Stomach (tissue), 8 donors: ENCODE measurements at regions not wholly inside any gene's neighbourhood (a gene's known extent, or its start where the extent isn't known, plus 50 kb on each side); places are given as distances from the start of the nearest gene placed in this dataset.

Experiments
- DNase-seq, 2 donors: peaks; one replicate each; pipeline versions ENCODE4 v3.0.0 to v3.0.0-alpha.2; 2013 to 2019
- H3K27ac ChIP-seq, 5 donors: fragments of 200-600 bp in 4 of 5; sonication (generic) in 4 of 5; one replicate each; pipeline ENCODE4 v1.5.1; 2013 to 2019; ENCODE audit warnings: mild to moderate bottlenecking in 1 of 5, moderate library complexity in 1 of 5
- H3K27me3 ChIP-seq, 3 donors: fragments of 200-600 bp; sonication (generic); one replicate each; pipeline ENCODE4 v1.5.1; 2017 to 2019; ENCODE audit warnings: mixed run types in 1 of 3
- H3K36me3 ChIP-seq, 4 donors: fragments of 200-600 bp; sonication (generic); 1 replicate in 3 of 4; 2 replicates in 1 of 4; pipeline ENCODE4 v1.5.1; 2016 to 2019
- H3K4me1 ChIP-seq, 4 donors: fragments of 200-600 bp; sonication (generic); one replicate each; pipeline ENCODE4 v1.5.1; 2016 to 2019
- H3K4me3 ChIP-seq, 4 donors: fragments of 200-600 bp; sonication (generic) in 3 of 4; one replicate each; pipeline ENCODE4 v1.5.1; 2016 to 2019; ENCODE audit warnings: mild to moderate bottlenecking in 1 of 4
- H3K9me3 ChIP-seq, 4 donors: fragments of 200-600 bp; sonication (generic); one replicate each; pipeline ENCODE4 v1.5.1; 2016 to 2019
- EP300 ChIP-seq: sonication (generic); formaldehyde crosslinking; IDR thresholded peaks from one replicate; pipeline ENCODE4 v1.6.1; 2017; ENCODE audit warnings: antibody characterized with exemption
- POLR2A ChIP-seq, 4 donors: fragments of 450-650 bp; IDR thresholded peaks; one replicate each; pipeline ENCODE4 v1.6.1; 2016; ENCODE audit warnings: antibody characterized with exemption in 4 of 4, control low read depth in 2 of 4, mild to moderate bottlenecking in 1 of 4, moderate library complexity in 1 of 4
- POLR2AphosphoS5 ChIP-seq, 3 donors: sonication (generic); formaldehyde crosslinking; IDR thresholded peaks; one replicate each; pipeline ENCODE4 v1.6.1; 2016; ENCODE audit warnings: antibody characterized with exemption in 3 of 3
- WGBS, 5 donors: extraction: QIAGEN DNeasy Blood & Tissue Kit in 3 of 5; methylation state at CpG; one replicate each; pipeline versions ENCODE4 v1.1.5 to v1.1.7; 2013 to 2018; 5-methylcytosine and 5-hydroxymethylcytosine counted together
- intact Hi-C: fragments of 100-400 bp; cut with DNase I; formaldehyde crosslinking; loops from one replicate; pipeline ENCODE4 v1.15.1; 2023; ENCODE audit warnings: low total_unique reads
- TF ChIP-seq, protein P1 (sequence below), 7 experiments: fragments of 450-650 bp in 4 of 7; fragments of 200-600 bp in 3 of 7; sonication (generic) in 3 of 7; IDR thresholded peaks; one replicate each; pipeline ENCODE4 v1.5.1; 2016 to 2019; ENCODE audit warnings: antibody characterized with exemption in 7 of 7, control low read depth in 2 of 7, mild to moderate bottlenecking in 1 of 7
- donor health status: healthy with polysubstance abuse.
- donor health status: Bipolar disorder and iron deficiency.
- donor health status: healthy.

DNA sequence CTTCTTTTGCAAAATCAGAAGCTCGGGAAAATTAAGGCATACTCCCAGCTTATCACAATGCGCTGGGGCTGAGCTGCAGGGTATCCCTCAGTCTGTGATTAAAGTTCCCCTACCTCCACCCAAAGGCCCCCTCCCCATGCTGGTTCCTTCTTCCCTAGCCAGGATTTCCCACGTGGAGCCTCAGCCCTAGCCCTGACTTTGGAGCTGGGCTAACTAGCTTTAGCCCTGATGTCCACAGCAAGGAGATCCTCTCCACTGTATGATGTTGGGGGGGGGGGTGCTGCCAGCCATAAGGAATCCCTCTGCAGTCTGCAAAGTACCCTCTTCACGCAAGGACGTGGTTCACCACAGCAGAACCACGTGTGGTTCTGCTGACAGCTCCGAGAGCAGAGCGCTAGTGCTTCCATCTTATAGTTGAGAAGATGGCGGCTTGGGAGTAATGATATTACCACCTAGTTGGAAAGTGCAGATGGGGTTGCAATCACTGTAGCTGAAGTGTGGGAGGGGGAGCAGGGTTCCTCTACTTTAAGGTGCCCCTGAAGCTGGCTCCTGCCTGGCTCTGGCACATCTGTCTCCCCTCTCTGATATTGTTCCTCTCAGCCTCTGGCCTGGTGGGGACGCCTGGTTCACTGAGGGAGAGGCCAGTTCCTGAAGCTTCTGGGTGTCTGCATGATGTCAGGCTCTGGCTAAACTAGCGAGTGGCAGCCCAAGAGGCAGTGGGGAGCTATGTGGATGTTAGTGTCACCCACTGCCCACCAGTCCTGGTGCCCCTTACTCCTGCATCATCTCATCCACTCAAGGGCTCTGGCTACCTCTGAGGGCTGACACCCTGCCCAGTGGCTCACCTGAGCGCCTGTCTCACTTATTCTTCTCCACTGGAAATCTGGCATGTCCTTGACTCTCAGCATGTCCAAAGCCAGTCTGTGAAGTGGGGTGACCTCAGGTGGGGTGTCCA lies 270.7 kb downstream of the RPS24 start:
- Histone ChIP-seq H3K4me1 (peaks cover 12 to 31% (median 23%) of the 10 kb centered on the region in 4 donors), H3K4me3 (no peak overlapping the region), H3K27me3 (no peaks in the 10 kb centered on the region), H3K9me3 (no peaks in the 10 kb centered on the region), H3K36me3 (no peaks in the 10 kb centered on the region), H3K27ac (peak overlapping the region in 1 of 5 donors; percentile 94)
- intact Hi-C loops: no loop called here
- 76 to 88% (median 84%) methylated on average over 12 of the region's 12 CpGs for WGBS, 5 donors
- no peak for DNase-seq
- TF ChIP-seq POLR2AphosphoS5 (IDR thresholded peaks at IDR 0.05): no peak
- no peak for TF ChIP-seq POLR2A (IDR thresholded peaks at IDR 0.05)
- TF ChIP-seq, protein P1, sequence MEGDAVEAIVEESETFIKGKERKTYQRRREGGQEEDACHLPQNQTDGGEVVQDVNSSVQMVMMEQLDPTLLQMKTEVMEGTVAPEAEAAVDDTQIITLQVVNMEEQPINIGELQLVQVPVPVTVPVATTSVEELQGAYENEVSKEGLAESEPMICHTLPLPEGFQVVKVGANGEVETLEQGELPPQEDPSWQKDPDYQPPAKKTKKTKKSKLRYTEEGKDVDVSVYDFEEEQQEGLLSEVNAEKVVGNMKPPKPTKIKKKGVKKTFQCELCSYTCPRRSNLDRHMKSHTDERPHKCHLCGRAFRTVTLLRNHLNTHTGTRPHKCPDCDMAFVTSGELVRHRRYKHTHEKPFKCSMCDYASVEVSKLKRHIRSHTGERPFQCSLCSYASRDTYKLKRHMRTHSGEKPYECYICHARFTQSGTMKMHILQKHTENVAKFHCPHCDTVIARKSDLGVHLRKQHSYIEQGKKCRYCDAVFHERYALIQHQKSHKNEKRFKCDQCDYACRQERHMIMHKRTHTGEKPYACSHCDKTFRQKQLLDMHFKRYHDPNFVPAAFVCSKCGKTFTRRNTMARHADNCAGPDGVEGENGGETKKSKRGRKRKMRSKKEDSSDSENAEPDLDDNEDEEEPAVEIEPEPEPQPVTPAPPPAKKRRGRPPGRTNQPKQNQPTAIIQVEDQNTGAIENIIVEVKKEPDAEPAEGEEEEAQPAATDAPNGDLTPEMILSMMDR (IDR thresholded peaks at IDR 0.05): no peak
- no peak for TF ChIP-seq EP300

DNA sequence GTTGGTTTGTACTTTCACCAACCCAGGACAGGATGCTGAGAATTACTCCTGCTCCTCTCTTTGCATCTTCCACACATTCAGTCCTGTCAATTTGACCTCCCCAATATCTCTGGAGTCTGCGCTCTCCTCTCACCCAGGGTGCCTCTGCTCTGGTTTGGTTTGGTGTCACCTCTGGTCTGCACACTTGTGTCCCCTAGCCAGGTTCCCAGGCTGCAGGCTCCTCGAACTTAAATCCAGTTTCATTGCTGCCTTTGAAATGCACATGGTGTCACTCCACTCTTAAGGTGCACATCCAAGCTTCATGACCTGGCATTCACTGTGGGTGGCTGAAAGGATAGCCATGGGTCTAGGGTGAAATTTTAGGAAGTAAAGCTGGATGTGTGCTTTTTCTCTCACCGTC lies 271.6 kb downstream of the RPS24 start:
- Histone ChIP-seq H3K27me3 (no peaks in the 10 kb centered on the region), H3K4me1 (peaks cover 12 to 26% (median 20%) of the 10 kb centered on the region in 4 donors), H3K27ac (peak overlapping the region in 1 of 5 donors; percentile 34), H3K4me3 (no peak overlapping the region), H3K9me3 (no peaks in the 10 kb centered on the region), H3K36me3 (no peaks in the 10 kb centered on the region)
- 76 to 88% (median 78%) methylated on average over 3 of the region's 3 CpGs for WGBS, 5 donors
- DNase-seq: no peak
- intact Hi-C loops: no loop called here
- TF ChIP-seq, protein P1 (IDR thresholded peaks at IDR 0.05): no peak
- no peak for TF ChIP-seq POLR2A (IDR thresholded peaks at IDR 0.05)

DNA sequence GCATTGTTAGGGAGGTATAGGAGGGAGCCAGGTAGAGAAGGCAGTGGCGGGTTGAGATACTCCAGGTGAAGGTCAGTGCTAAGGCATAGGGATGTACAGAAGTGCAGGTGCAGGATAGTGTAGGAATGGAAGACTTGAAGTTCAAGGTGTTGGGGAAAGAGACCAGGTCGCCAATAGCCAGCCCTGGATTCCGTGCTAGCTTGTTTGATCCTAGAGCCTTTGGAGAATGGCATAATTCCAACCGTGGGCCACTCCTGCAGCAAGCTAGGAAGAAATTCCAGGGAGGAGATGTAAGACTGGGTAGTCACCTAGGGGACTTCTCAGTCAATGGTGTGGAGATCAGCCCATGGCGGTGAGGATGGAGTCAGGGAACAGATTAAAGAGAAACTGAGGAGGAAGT lies 272.7 kb downstream of the RPS24 start:
- WGBS, 5 donors: 78 to 95% (median 82%) methylated on average over 5 of the region's 5 CpGs
- Histone ChIP-seq H3K27me3 (no peaks in the 10 kb centered on the region), H3K4me3 (no peak overlapping the region), H3K4me1 (peaks cover 12 to 25% (median 20%) of the 10 kb centered on the region in 4 donors), H3K9me3 (no peaks in the 10 kb centered on the region), H3K36me3 (no peaks in the 10 kb centered on the region), H3K27ac (no peak overlapping the region)
- intact Hi-C loops: no loop called here
- TF ChIP-seq, protein P1 (IDR thresholded peaks at IDR 0.05): no peak
- TF ChIP-seq POLR2A (IDR thresholded peaks at IDR 0.05) (no peak), POLR2AphosphoS5 (IDR thresholded peaks at IDR 0.05) (no peak), EP300 (no peak)
- no peak for DNase-seq

DNA sequence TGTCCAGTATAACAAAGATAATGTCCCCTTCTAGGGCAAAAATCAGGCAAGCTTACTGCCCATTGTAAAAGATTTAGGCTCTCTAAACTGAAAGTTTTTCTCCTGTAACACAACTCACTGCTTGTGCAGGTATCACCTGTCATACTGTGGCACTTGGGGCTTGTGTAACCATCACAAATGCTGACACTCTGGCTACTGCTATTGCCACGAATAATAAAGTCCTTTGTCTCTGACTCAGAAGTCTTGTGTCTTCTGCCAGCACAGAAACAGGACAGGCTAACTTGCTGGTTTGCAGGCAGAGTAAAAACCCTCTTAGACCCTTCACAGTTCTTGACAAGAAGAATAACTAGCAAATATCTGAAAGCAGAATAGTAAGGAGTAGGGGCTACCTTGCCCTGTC lies 273.9 kb downstream of the RPS24 start:
- peaks cover 8 to 18% (median 13%) of the 10 kb centered on the region in 4 donors for H3K4me1 ChIP-seq
- intact Hi-C loops: no loop called here
- TF ChIP-seq EP300 (no peak), POLR2AphosphoS5 (IDR thresholded peaks at IDR 0.05) (no peak), POLR2A (IDR thresholded peaks at IDR 0.05) (no peak)
- TF ChIP-seq, protein P1 (IDR thresholded peaks at IDR 0.05): no peak
- H3K36me3 ChIP-seq: no peaks in the 10 kb centered on the region
- H3K4me3 ChIP-seq: no peak overlapping the region
- WGBS, 5 donors: 53 to 75% (median 67%) methylated on average over 1 of the region's 1 CpG
- H3K9me3 ChIP-seq: no peaks in the 10 kb centered on the region
- DNase-seq: no peak
- H3K27ac ChIP-seq: no peak overlapping the region
- H3K27me3 ChIP-seq: no peaks in the 10 kb centered on the region
